A673 (cell line): ENCODE measurements at regions not wholly inside any gene's neighbourhood (a gene's known extent, or its start where the extent isn't known, plus 50 kb on each side); places are given as distances from the start of the nearest gene placed in this dataset.

ENCODE experiments used
- EZH2 ChIP-seq: fragments of 200-600 bp; sonication (generic); IDR thresholded peaks from 2 replicates; pipeline ENCODE4 v1.6.1; 2017; ENCODE audit warnings: borderline replicate concordance, low read depth, mild to moderate bottlenecking, mixed read lengths, antibody characterized with exemption, low read length; ENCODE audit not compliant: poor library complexity, severe bottlenecking
- TF ChIP-seq, protein P1 (sequence below): fragments of 300-800, 200-600 bp; sonication (generic); conservative IDR thresholded peaks from 2 replicates; pipeline ENCODE4 v1.5.1; 2017; ENCODE audit warnings: low read depth, mild to moderate bottlenecking, antibody characterized with exemption, low read length, moderate library complexity, mixed read lengths

DNA sequence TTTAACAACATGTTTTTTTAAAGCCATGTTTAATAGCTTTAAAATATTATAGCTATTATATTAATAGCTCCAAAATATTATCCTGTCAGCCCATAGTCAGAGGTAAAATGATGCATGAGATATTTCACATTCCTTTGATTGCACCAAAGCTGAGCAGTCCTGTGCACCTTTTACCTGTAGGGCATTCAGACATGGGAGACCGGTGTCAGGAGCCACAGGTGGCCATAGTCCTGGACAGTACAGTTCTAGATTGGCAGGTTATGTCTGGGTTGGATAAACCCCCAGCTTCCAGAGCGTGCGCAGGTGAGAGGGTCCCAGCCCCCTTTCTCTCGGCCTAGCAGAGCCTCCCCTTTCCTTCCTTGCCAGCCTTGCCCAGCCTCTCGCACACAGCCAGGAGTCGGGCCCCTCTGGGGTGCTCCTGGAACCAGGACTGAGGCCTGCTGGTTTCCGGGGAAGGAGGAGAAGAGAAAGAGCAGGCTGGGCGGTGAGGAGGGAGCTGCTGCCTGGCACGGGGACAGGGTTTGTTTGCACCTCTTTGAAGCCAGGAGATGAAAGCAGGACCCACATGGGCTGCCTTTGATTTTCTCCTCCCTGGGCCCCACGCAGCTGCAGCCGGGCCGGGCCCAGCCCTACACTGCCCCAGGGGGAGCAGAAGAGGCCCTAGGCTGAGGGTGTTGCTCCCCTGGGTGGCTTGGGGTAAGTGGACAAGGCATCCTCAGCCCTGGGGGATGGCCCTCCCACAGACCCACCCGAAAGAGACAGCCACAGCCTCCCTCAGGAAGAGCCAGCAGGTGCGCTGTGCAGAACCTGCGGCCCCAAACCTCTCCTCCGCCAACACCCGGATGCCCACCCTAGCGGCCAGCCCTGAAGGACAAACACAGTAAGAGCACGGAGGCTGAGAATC lies 75.2 kb upstream of the TARDBP start:
- TF ChIP-seq, protein P1, sequence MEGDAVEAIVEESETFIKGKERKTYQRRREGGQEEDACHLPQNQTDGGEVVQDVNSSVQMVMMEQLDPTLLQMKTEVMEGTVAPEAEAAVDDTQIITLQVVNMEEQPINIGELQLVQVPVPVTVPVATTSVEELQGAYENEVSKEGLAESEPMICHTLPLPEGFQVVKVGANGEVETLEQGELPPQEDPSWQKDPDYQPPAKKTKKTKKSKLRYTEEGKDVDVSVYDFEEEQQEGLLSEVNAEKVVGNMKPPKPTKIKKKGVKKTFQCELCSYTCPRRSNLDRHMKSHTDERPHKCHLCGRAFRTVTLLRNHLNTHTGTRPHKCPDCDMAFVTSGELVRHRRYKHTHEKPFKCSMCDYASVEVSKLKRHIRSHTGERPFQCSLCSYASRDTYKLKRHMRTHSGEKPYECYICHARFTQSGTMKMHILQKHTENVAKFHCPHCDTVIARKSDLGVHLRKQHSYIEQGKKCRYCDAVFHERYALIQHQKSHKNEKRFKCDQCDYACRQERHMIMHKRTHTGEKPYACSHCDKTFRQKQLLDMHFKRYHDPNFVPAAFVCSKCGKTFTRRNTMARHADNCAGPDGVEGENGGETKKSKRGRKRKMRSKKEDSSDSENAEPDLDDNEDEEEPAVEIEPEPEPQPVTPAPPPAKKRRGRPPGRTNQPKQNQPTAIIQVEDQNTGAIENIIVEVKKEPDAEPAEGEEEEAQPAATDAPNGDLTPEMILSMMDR = no peak
- no peak for TF ChIP-seq EZH2
